ENCODE measurements at regions not wholly inside any gene's neighbourhood (a gene's known extent, or its start where the extent isn't known, plus 50 kb on each side); places are given as distances from the start of the nearest gene placed in this dataset.
"Not testable (repeated sequence)": the region's sequence is repeated elsewhere in the genome, so short reads cannot be mapped to it uniquely, and the experiment has no call there.

DNA sequence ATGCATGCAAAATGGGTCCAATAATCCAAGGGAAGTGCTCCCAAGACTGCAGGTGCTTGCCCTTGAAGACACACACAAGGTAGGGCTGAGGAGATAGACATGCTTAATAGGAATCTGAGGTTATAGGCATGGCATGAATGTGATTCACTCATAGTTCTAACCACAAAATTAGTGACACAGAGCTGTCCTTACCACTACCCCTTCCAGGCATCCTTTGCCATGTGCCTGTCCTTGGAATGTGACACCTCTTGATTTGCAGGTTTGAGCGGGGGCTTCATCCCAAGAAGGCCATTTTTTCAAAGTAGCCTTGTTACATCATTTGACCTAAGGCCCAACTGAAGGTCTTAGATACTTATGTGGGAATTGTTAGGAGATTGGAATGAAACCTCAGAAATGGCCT is 112.5 kb downstream of the CCNG2 start:
- Mint-ChIP-seq H3K4me1 (ENCODE audit: low read depth) (no peaks in the 10 kb centered on the region), H3K36me3 (ENCODE audit: low read depth) (no peaks in the 10 kb centered on the region), H3K4me3 (no peak overlapping the region), H3K9me3 (no peaks in the 10 kb centered on the region), H3K27ac (no peak overlapping the region), H3K27me3 (ENCODE audit: low read depth) (peaks cover 4% of the 10 kb centered on the region)
- no peak for DNase-seq (ENCODE audit: low spot score)

DNA sequence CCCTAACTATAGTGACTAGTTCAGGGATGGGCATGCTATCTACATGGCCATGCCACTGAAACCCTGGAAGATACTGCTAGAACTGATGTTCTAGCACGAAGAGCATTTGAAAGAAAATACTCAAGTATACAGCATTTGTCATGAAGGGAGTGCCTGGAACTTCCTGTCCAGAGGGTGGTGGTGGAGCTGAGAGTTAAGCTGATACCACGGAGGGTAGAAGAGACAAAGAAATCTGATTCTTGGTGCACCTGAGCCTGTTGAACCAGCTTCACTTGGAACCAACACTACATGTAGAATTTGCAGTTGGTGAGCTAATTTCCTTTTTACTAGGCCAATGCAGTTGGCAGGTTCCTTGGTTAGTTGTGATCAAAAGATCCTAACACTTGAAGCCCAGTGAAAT is 116.4 kb downstream of the CCNG2 start:
- no peaks in the 10 kb centered on the region for H3K4me1 Mint-ChIP-seq (ENCODE audit: low read depth)

GRCh38 chr4:77279114-77279513 is 122.1 kb downstream of the CCNG2 start:
- H3K9me3 Mint-ChIP-seq; H3K27me3 Mint-ChIP-seq (ENCODE audit: low read depth); H3K36me3 Mint-ChIP-seq (ENCODE audit: low read depth); H3K27ac Mint-ChIP-seq; H3K4me3 Mint-ChIP-seq; H3K4me1 Mint-ChIP-seq (ENCODE audit: low read depth); DNase-seq (ENCODE audit: low spot score): not testable (repeated sequence)

More for the DNA sequence above, 116.4 kb downstream of the CCNG2 start:
- Mint-ChIP-seq H3K9me3 (no peaks in the 10 kb centered on the region), H3K27ac (no peak overlapping the region), H3K27me3 (ENCODE audit: low read depth) (peaks cover 4% of the 10 kb centered on the region), H3K4me3 (no peak overlapping the region), H3K36me3 (ENCODE audit: low read depth) (no peaks in the 10 kb centered on the region)
- no peak for DNase-seq (ENCODE audit: low spot score)

DNA sequence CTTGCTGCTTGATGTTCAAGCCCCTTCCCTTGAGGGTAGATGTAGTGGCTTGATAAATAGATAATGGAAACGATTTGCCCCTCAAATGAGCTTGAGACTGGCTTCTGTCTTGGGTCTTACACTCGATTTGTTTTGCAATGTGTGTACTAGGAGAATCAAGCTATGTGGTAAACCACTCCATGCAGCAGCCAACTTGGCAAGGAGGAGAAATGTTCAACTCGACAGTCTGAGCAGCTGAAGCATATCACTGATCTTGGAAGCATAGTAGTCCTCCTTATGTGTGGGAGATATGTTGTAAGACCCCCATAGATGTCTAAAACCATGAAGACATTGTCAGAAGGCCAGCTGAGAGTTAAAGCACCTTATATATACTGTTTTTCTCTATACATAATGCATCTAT is 125.3 kb downstream of the CCNG2 start:
- Mint-ChIP-seq H3K27ac (no peak overlapping the region), H3K4me3 (no peak overlapping the region), H3K36me3 (ENCODE audit: low read depth) (no peaks in the 10 kb centered on the region), H3K9me3 (no peaks in the 10 kb centered on the region), H3K27me3 (ENCODE audit: low read depth) (no peaks in the 10 kb centered on the region), H3K4me1 (ENCODE audit: low read depth) (peaks cover 1% of the 10 kb centered on the region)
- no peak for DNase-seq (ENCODE audit: low spot score)

DNA sequence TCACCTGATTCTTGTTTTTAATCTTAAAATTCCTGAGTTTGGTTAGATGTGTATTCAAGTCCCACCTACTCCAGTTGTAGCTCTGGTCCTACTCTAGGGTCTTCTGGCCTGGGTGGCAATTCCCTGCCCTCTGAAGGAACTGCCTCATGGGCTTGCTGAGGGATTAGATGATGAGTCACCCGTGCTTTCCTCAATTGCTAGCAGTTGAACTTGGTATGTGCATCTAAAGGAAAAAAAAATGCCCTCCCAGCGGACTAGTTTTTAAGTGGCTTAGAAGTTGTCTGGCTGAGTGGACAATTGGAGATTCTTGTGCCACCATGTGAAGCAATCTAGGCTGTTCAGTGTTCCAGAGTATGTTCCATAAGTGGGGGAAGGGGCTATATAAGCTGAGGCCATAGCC is 127.0 kb downstream of the CCNG2 start:
- H3K27ac Mint-ChIP-seq, result no peak overlapping the region
- no peak overlapping the region for H3K4me3 Mint-ChIP-seq
- no peaks in the 10 kb centered on the region for H3K9me3 Mint-ChIP-seq
- DNase-seq (ENCODE audit: low spot score), result no peak
- no peaks in the 10 kb centered on the region for H3K36me3 Mint-ChIP-seq (ENCODE audit: low read depth)
- no peaks in the 10 kb centered on the region for H3K27me3 Mint-ChIP-seq (ENCODE audit: low read depth)
- H3K4me1 Mint-ChIP-seq (ENCODE audit: low read depth), result peaks cover 1% of the 10 kb centered on the region

- Mint-ChIP-seq H3K4me3 (no peak overlapping the region), H3K36me3 (ENCODE audit: low read depth) (no peaks in the 10 kb centered on the region), H3K9me3 (no peaks in the 10 kb centered on the region), H3K27me3 (ENCODE audit: low read depth) (no peaks in the 10 kb centered on the region), H3K4me1 (ENCODE audit: low read depth) (peaks cover 1% of the 10 kb centered on the region), H3K27ac (no peak overlapping the region)
- DNase-seq (ENCODE audit: low spot score), result no peak
Measured at GRCh38 chr4:77286906-77287305, 129.9 kb downstream of the CCNG2 start.

DNA sequence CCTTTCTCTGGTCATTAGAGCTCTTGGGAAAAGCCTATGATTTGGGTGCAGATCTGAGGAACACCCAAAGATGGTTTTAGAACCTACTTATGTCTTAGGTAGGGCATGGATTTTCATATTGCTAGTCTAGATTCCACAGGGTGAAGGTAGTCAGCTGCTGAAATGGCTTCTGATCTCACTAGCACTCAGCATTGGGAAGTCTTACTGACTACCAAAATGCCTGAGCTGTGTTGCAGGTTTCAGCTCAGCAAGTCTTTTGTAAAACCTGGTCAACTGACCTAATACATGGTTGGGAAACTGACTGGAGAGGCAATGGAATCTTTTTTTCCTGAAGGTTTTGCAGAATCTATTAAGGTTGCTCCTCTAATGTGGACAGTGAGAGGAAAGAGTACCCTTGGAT is 136.4 kb downstream of the CCNG2 start:
- peaks cover 3% of the 10 kb centered on the region for H3K9me3 Mint-ChIP-seq
- no peak overlapping the region for H3K27ac Mint-ChIP-seq
- DNase-seq (ENCODE audit: low spot score), result no peak
- H3K27me3 Mint-ChIP-seq (ENCODE audit: low read depth), result peaks cover 7% of the 10 kb centered on the region
- no peak overlapping the region for H3K4me3 Mint-ChIP-seq
- H3K4me1 Mint-ChIP-seq (ENCODE audit: low read depth), result peaks cover 3% of the 10 kb centered on the region
- no peaks in the 10 kb centered on the region for H3K36me3 Mint-ChIP-seq (ENCODE audit: low read depth)

DNA sequence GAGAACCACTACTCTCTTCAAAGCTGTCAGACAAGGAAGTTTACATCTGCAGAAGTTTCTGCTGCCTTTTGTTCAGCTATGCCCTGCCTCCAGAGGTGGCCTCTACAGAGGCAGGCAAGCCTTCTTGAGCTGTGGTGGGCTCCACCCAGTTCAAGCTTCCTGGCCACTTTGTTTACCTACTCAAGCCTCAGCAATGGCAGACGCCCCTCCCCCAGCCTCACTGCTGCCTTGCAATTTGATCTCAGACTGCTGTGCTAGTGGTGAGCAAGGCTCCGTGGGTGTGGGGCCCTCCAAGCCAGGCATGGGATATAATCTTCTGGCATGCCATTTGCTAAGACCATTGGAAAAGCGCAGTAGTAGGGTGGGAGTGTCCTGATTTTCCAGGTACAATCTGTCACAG is 144.0 kb downstream of the CCNG2 start:
- H3K9me3 Mint-ChIP-seq; H3K36me3 Mint-ChIP-seq (ENCODE audit: low read depth); DNase-seq (ENCODE audit: low spot score); H3K4me1 Mint-ChIP-seq (ENCODE audit: low read depth); H3K27ac Mint-ChIP-seq; H3K4me3 Mint-ChIP-seq: not testable (repeated sequence)
- H3K27me3 Mint-ChIP-seq (ENCODE audit: low read depth), result peaks cover 20% of the 10 kb centered on the region

- H3K27ac Mint-ChIP-seq, result no peak overlapping the region
- DNase-seq (ENCODE audit: low spot score), result no peak
- H3K9me3 Mint-ChIP-seq, result no peaks in the 10 kb centered on the region
- no peaks in the 10 kb centered on the region for H3K4me1 Mint-ChIP-seq (ENCODE audit: low read depth)
- no peak overlapping the region for H3K4me3 Mint-ChIP-seq
- no peaks in the 10 kb centered on the region for H3K36me3 Mint-ChIP-seq (ENCODE audit: low read depth)
- H3K27me3 Mint-ChIP-seq (ENCODE audit: low read depth), result peaks cover 2% of the 10 kb centered on the region
Measured at GRCh38 chr4:77305766-77306165, 148.8 kb downstream of the CCNG2 start.

DNA sequence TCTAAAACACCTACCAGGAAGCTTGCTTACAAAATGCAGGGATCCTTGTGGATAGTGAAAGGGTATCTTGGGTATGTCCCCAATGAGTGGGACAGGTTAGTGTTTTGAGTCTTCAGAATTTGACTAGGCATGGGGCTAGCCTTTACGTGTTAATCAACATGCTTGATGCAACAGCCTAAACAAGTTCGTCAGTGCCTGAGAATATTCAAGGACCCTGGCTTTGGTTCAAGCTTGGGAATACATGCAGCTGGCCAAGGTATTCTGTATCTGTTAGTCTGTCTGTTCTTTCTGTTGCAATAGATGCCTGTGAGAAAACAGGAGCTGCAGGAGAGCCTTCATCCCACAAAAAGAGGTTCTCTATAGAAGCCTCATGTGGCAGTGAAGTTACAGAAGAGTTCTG is 149.5 kb downstream of the CCNG2 start:
- no peak overlapping the region for H3K27ac Mint-ChIP-seq
- H3K27me3 Mint-ChIP-seq (ENCODE audit: low read depth), result peaks cover 2% of the 10 kb centered on the region
- no peak overlapping the region for H3K4me3 Mint-ChIP-seq
- no peaks in the 10 kb centered on the region for H3K4me1 Mint-ChIP-seq (ENCODE audit: low read depth)
- DNase-seq (ENCODE audit: low spot score), result no peak
- H3K9me3 Mint-ChIP-seq, result no peaks in the 10 kb centered on the region
- H3K36me3 Mint-ChIP-seq (ENCODE audit: low read depth), result no peaks in the 10 kb centered on the region

DNA sequence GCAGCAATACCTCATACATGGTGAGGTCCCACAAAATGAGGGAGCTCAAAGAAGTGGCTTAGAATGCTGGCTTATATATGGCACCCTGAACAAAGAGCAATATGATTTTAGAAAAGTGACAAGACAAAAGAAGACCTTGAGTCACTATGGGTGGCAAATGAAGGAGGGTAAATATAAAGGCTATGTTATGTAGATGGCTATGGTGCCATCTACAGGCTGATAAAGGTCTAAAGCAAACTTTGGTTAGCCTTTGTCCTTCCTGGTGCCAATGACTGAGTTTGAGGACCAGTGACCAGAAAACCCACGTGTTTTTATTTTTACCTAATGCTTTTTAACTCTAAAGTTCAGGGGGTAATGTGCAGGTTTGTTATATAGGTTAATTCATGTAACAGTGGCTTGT is 151.8 kb downstream of the CCNG2 start:
- H3K27me3 Mint-ChIP-seq (ENCODE audit: low read depth), result peaks cover 4% of the 10 kb centered on the region
- H3K36me3 Mint-ChIP-seq (ENCODE audit: low read depth), result no peaks in the 10 kb centered on the region
- H3K4me1 Mint-ChIP-seq (ENCODE audit: low read depth), result no peaks in the 10 kb centered on the region
- no peak for DNase-seq (ENCODE audit: low spot score)
- H3K9me3 Mint-ChIP-seq, result no peaks in the 10 kb centered on the region
- no peak overlapping the region for H3K4me3 Mint-ChIP-seq
- no peak overlapping the region for H3K27ac Mint-ChIP-seq

DNA sequence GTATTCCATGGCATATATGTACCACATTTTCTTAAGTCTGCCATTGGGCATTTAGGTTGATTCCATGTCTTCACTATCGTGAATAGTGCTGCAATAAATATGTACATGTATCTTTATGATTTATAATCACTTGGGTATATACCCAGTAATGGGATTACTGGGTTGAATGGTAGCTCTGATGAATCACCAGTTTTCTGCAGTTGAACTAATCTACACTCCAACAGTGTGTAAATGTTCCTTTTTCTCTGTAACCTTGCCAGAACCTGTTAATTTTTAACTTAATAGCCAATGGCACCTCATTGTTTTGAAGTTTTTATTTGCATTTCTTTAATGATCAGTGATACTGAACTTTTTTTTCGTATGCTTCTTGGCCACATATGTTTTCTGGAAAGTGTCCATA is 152.5 kb downstream of the CCNG2 start:
- no peaks in the 10 kb centered on the region for H3K36me3 Mint-ChIP-seq (ENCODE audit: low read depth)
- peaks cover 4% of the 10 kb centered on the region for H3K27me3 Mint-ChIP-seq (ENCODE audit: low read depth)
- no peak overlapping the region for H3K27ac Mint-ChIP-seq

DNA sequence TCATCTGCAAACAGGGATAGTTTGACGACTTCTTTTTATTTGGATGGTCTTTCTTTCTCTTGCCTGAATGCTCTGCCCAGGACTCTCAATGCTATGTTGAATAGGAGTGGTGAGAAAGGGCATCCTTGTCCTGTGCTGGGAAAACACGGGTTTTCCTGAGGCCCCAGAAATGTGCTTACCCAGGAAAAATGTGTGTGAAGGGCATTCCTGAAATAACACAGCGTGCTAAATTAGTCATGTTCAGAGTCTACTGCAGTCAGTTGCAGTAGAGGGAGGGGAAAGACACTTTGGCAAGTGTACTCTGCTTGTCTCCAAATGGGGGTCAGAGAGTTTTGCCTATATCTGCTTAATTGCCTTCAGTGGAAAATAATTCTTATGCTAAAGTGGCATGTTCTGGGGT is 153.9 kb downstream of the CCNG2 start:
- peaks cover 4% of the 10 kb centered on the region for H3K27me3 Mint-ChIP-seq (ENCODE audit: low read depth)
- no peak overlapping the region for H3K4me3 Mint-ChIP-seq
- H3K36me3 Mint-ChIP-seq (ENCODE audit: low read depth), result no peaks in the 10 kb centered on the region
- no peaks in the 10 kb centered on the region for H3K4me1 Mint-ChIP-seq (ENCODE audit: low read depth)
- DNase-seq (ENCODE audit: low spot score), result no peak
- H3K9me3 Mint-ChIP-seq, result no peaks in the 10 kb centered on the region
- H3K27ac Mint-ChIP-seq, result no peak overlapping the region

More for the DNA sequence above, 152.5 kb downstream of the CCNG2 start:
- Mint-ChIP-seq H3K4me1 (ENCODE audit: low read depth) (no peaks in the 10 kb centered on the region), H3K4me3 (no peak overlapping the region), H3K9me3 (no peaks in the 10 kb centered on the region)
- no peak for DNase-seq (ENCODE audit: low spot score)

- no peak overlapping the region for H3K27ac Mint-ChIP-seq
- no peak overlapping the region for H3K4me3 Mint-ChIP-seq
- H3K9me3 Mint-ChIP-seq, result peaks cover 9% of the 10 kb centered on the region
- no peaks in the 10 kb centered on the region for H3K36me3 Mint-ChIP-seq (ENCODE audit: low read depth)
- no peaks in the 10 kb centered on the region for H3K4me1 Mint-ChIP-seq (ENCODE audit: low read depth)
- H3K27me3 Mint-ChIP-seq (ENCODE audit: low read depth), result peaks cover 4% of the 10 kb centered on the region
- DNase-seq (ENCODE audit: low spot score), result no peak
Measured at GRCh38 chr4:77314697-77315096, 157.7 kb downstream of the CCNG2 start.

GRCh38 chr4:77327151-77327550 is 170.1 kb downstream of the CCNG2 start:
- Mint-ChIP-seq H3K4me1 (ENCODE audit: low read depth) (no peaks in the 10 kb centered on the region), H3K27me3 (ENCODE audit: low read depth) (no peaks in the 10 kb centered on the region), H3K36me3 (ENCODE audit: low read depth) (no peaks in the 10 kb centered on the region), H3K4me3 (no peak overlapping the region), H3K9me3 (peaks cover 19% of the 10 kb centered on the region), H3K27ac (no peak overlapping the region)
- DNase-seq (ENCODE audit: low spot score), result no peak
